Trophoblast cell (in vitro differentiated cells and primary cell): ENCODE measurements at regions not wholly inside any gene's neighbourhood (a gene's known extent, or its start where the extent isn't known, plus 50 kb on each side); places are given as distances from the start of the nearest gene placed in this dataset.

Experiments
- DNase-seq, 2 donors: peaks; one replicate each; pipeline ENCODE4 v3.0.0-alpha.2; 2016
- H2AFZ ChIP-seq: 2 replicates; pipeline ENCODE4 v1.6.1; 2013; ENCODE audit warnings: low read length, moderate library complexity, mild to moderate bottlenecking; ENCODE audit not compliant: insufficient read depth, poor library complexity
- H2AK5ac ChIP-seq: 2 replicates; pipeline ENCODE4 v1.6.1; 2013; ENCODE audit warnings: mild to moderate bottlenecking, low read length
- H2BK120ac ChIP-seq: 2 replicates; pipeline ENCODE4 v1.6.1; 2013; ENCODE audit warnings: low read length, mild to moderate bottlenecking, moderate library complexity; ENCODE audit not compliant: insufficient read depth, poor library complexity
- H2BK12ac ChIP-seq: 2 replicates; pipeline ENCODE4 v1.6.1; 2013; ENCODE audit warnings: mild to moderate bottlenecking, low read length, moderate library complexity
- H2BK5ac ChIP-seq: 2 replicates; pipeline ENCODE4 v1.6.1; 2013; ENCODE audit warnings: low read length, low read depth, moderate library complexity, mild to moderate bottlenecking; ENCODE audit not compliant: poor library complexity
- H3K14ac ChIP-seq: 2 replicates; pipeline ENCODE4 v1.6.1; 2013; ENCODE audit warnings: mild to moderate bottlenecking, low read length
- H3K18ac ChIP-seq: 2 replicates; pipeline ENCODE4 v1.6.1; 2013; ENCODE audit warnings: mild to moderate bottlenecking, low read length
- H3K23ac ChIP-seq: 2 replicates; pipeline ENCODE4 v1.6.1; 2013; ENCODE audit warnings: low read length
- H3K27ac ChIP-seq: 2 replicates; pipeline ENCODE4 v1.5.1; 2013; ENCODE audit warnings: low read depth, mild to moderate bottlenecking, inconsistent platforms, low read length, moderate library complexity
- H3K27me3 ChIP-seq: 2 replicates; pipeline ENCODE4 v1.6.1; 2013; ENCODE audit warnings: inconsistent platforms, mild to moderate bottlenecking, low read length, moderate library complexity; ENCODE audit not compliant: insufficient read depth
- H3K36me3 ChIP-seq, 2 experiments: 1 replicate in 1 of 2; 2 replicates in 1 of 2; pipeline ENCODE4 v1.6.1; 2013; ENCODE audit warnings: low read length in 2 of 2, mild to moderate bottlenecking in 2 of 2, moderate library complexity in 1 of 2; ENCODE audit not compliant: insufficient read depth in 2 of 2, control insufficient read depth in 1 of 2
- H3K4ac ChIP-seq: 2 replicates; pipeline ENCODE4 v1.6.1; 2013; ENCODE audit warnings: low read depth, mild to moderate bottlenecking, low read length, moderate library complexity
- H3K4me1 ChIP-seq, 2 experiments: 1 replicate in 1 of 2; 2 replicates in 1 of 2; pipeline ENCODE4 v1.6.1; 2013; ENCODE audit warnings: low read length in 2 of 2, mild to moderate bottlenecking in 2 of 2, moderate library complexity in 1 of 2; ENCODE audit not compliant: insufficient read depth in 2 of 2, control insufficient read depth in 1 of 2
- H3K4me2 ChIP-seq: 2 replicates; pipeline ENCODE4 v1.6.1; 2013; ENCODE audit warnings: inconsistent platforms, mild to moderate bottlenecking, low read length, moderate library complexity
- H3K4me3 ChIP-seq: 2 replicates; pipeline ENCODE4 v1.5.1; 2013; ENCODE audit warnings: mild to moderate bottlenecking, low read depth, low read length, inconsistent platforms
- H3K79me1 ChIP-seq: one replicate; pipeline ENCODE4 v1.6.1; 2013; ENCODE audit warnings: low read length
- H3K79me2 ChIP-seq: 2 replicates; pipeline ENCODE4 v1.6.1; 2013; ENCODE audit warnings: low read length, mild to moderate bottlenecking; ENCODE audit not compliant: control insufficient read depth, insufficient read depth, poor library complexity
- H3K9ac ChIP-seq: 2 replicates; pipeline ENCODE4 v1.6.1; 2013; ENCODE audit warnings: mild to moderate bottlenecking, low read length
- H3K9me3 ChIP-seq: 2 replicates; pipeline ENCODE4 v1.6.1; 2013; ENCODE audit warnings: low read depth, mild to moderate bottlenecking, control low read depth, inconsistent platforms, low read length; ENCODE audit not compliant: insufficient read depth
- H4K12ac ChIP-seq: 2 replicates; pipeline ENCODE4 v1.6.1; 2013; ENCODE audit warnings: low read depth, mild to moderate bottlenecking, low read length, moderate library complexity
- H4K8ac ChIP-seq: 2 replicates; pipeline ENCODE4 v1.6.1; 2013; ENCODE audit warnings: low read depth, mild to moderate bottlenecking, low read length, moderate library complexity
- H4K91ac ChIP-seq: one replicate; pipeline ENCODE4 v1.6.1; 2013; ENCODE audit warnings: low read depth, mild to moderate bottlenecking, low read length, moderate library complexity
- WGBS: extraction: QIAGEN DNeasy Blood & Tissue Kit; methylation state at CpG from one replicate; pipeline ENCODE4 v1.1.7; 2013; ENCODE audit warnings: missing lambda C conversion rate; ENCODE audit not compliant: insufficient read length, insufficient coverage; ENCODE audit errors: extremely low coverage; 5-methylcytosine and 5-hydroxymethylcytosine counted together

DNA sequence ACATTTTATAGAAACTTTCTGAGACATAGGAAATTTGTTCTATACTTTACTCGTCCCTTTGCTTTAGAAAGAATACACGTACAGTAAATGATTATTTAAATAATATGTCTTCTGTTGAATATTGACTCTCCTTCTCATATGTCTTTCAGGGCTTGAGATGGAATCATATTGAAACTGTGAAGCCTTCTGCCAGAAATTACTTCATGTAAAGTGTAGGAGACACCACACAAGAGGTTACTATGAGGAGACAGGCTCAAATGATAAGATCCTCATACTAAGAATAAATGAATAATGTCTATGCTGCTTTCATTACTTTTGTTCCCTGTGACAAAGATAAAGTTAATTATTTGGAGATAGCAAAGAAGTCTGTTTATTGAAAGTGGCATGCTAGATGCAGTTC lies 1240.3 kb upstream of the MAP3K7 start:
- Histone ChIP-seq H3K18ac (no peak overlapping the region), H4K12ac (no peak overlapping the region), H3K4me2 (no peak overlapping the region), H2AFZ (no peak overlapping the region), H2AK5ac (no peak overlapping the region), H3K27me3 (no peaks in the 10 kb centered on the region), H3K4me3 (no peak overlapping the region), H3K9me3 (no peaks in the 10 kb centered on the region), H3K23ac (no peak overlapping the region), H3K14ac (no peak overlapping the region), H3K4ac (no peak overlapping the region), H2BK12ac (no peak overlapping the region), H3K4me1 (no peaks in the 10 kb centered on the region), H4K91ac (no peak overlapping the region), H3K79me2 (no peaks in the 10 kb centered on the region), H3K27ac (no peak overlapping the region), H4K8ac (no peak overlapping the region), H3K9ac (no peak overlapping the region), H3K79me1 (no peaks in the 10 kb centered on the region), H2BK5ac (no peak overlapping the region), H2BK120ac (no peak overlapping the region), H3K36me3 (no peaks in the 10 kb centered on the region)
- WGBS: no CpG with 5 or more reads among the region's 2 CpGs
- no peak for DNase-seq

DNA sequence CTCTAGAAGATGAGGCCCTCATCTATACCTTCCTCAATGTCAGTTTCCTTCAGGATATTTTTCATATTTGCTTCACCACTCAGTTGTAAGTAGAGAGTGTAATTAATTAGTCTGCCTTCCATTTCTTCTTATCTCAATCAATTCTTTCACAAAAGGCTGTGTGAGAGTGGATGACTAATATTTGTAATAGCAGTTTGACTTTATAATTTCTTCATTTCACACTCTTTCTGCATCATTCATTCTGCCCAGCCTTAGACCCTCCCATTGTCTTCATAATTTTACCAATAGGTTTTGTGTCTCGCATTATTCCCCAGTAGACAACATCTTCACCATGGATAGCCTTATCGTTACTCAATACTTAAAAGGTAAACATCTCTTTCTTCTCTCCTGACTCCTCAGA lies 1239.3 kb upstream of the MAP3K7 start:
- Histone ChIP-seq H3K4ac (no peak overlapping the region), H3K79me1 (no peaks in the 10 kb centered on the region), H3K79me2 (no peaks in the 10 kb centered on the region), H3K4me2 (no peak overlapping the region), H2AFZ (no peak overlapping the region), H3K9me3 (no peaks in the 10 kb centered on the region), H2BK12ac (no peak overlapping the region), H3K27me3 (no peaks in the 10 kb centered on the region), H3K23ac (no peak overlapping the region), H3K27ac (no peak overlapping the region), H4K8ac (no peak overlapping the region), H3K4me3 (no peak overlapping the region), H3K18ac (no peak overlapping the region), H2BK120ac (no peak overlapping the region), H3K36me3 (no peaks in the 10 kb centered on the region), H2AK5ac (no peak overlapping the region), H3K14ac (no peak overlapping the region), H2BK5ac (no peak overlapping the region), H3K9ac (no peak overlapping the region), H3K4me1 (no peaks in the 10 kb centered on the region), H4K12ac (no peak overlapping the region), H4K91ac (no peak overlapping the region)
- WGBS: no CpG with 5 or more reads among the region's 2 CpGs
- no peak for DNase-seq

DNA sequence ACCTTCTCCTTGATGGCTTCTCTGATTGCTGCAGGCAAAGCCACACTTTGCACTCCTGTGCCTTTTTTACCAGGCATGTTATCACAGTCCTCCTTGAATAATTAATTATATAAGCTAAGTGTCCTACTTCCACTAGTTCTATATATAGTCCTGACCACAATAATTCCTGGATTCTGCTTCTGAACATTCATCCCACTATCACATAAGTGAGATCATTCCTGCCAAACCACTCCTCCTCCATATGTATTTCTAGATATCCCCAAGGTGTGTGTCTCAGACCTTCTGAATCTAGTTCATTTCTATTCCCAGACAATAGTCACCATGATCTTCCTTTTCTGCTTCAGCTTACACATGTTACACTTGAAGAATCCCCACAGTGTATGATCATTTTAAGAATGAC lies 1237.5 kb upstream of the MAP3K7 start:
- no peak overlapping the region for H2BK120ac ChIP-seq
- H3K9me3 ChIP-seq: no peaks in the 10 kb centered on the region
- no peaks in the 10 kb centered on the region for H3K79me1 ChIP-seq
- H3K4ac ChIP-seq: no peak overlapping the region
- H3K4me1 ChIP-seq: no peaks in the 10 kb centered on the region
- H4K91ac ChIP-seq: no peak overlapping the region
- H2BK12ac ChIP-seq: no peak overlapping the region
- H3K18ac ChIP-seq: no peak overlapping the region
- H3K27me3 ChIP-seq: no peaks in the 10 kb centered on the region
- H4K8ac ChIP-seq: no peak overlapping the region
- H3K14ac ChIP-seq: no peak overlapping the region
- no peak overlapping the region for H3K27ac ChIP-seq
- no peak overlapping the region for H4K12ac ChIP-seq
- no peak overlapping the region for H3K4me3 ChIP-seq
- H2BK5ac ChIP-seq: no peak overlapping the region
- H2AK5ac ChIP-seq: no peak overlapping the region
- no peak for DNase-seq
- no peak overlapping the region for H2AFZ ChIP-seq
- H3K79me2 ChIP-seq: no peaks in the 10 kb centered on the region
- H3K4me2 ChIP-seq: no peak overlapping the region
- H3K23ac ChIP-seq: no peak overlapping the region
- no peaks in the 10 kb centered on the region for H3K36me3 ChIP-seq
- H3K9ac ChIP-seq: no peak overlapping the region

DNA sequence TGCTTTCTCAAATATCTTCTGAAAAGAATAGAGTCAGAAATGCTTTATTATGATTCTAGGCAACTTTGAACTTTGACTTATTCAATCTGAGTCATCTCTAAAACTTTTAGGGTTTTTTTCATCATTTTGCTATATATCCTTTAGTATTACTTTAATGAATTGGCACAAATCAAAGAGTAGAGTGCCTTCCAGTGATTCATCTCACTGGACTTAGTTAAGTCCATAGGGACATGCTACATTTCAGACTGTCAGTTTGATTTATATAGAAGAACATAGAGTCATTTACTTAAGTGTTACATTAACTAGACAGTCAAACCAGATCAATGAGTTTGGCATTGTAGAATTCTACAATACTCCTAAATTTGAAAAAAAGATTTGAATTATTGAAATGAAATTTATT lies 1235.7 kb upstream of the MAP3K7 start:
- Histone ChIP-seq H3K9ac (no peak overlapping the region), H3K36me3 (no peaks in the 10 kb centered on the region), H3K9me3 (no peaks in the 10 kb centered on the region), H2AFZ (no peak overlapping the region), H3K4me2 (no peak overlapping the region), H4K8ac (no peak overlapping the region), H2AK5ac (no peak overlapping the region), H3K4ac (no peak overlapping the region), H3K14ac (no peak overlapping the region), H3K4me3 (no peak overlapping the region), H4K91ac (no peak overlapping the region), H3K27ac (no peak overlapping the region), H3K4me1 (no peaks in the 10 kb centered on the region), H3K79me1 (no peaks in the 10 kb centered on the region), H3K23ac (no peak overlapping the region), H2BK120ac (no peak overlapping the region), H2BK5ac (no peak overlapping the region), H3K27me3 (no peaks in the 10 kb centered on the region), H3K18ac (no peak overlapping the region), H4K12ac (no peak overlapping the region), H2BK12ac (no peak overlapping the region), H3K79me2 (no peaks in the 10 kb centered on the region)
- DNase-seq: no peak

DNA sequence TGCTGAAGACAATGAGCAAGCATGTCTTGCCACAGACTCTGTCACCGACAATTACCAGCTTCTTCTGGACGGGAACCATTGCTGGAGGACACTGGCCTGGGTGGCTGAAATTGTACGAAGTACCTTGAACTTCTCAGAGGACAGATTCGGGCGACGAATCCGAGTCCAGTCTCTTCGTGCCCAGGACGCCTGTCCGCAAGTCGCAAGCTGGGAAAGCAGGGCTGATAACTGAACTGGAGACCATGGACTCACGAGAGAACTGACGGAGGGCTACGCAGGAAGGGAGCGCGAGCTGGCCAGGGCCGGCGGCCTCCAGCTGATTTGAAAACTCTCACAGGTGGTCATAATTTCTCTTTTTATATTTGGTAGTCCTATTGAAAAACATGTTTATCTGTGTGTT lies 1229.5 kb upstream of the MAP3K7 start:
- Histone ChIP-seq H3K9me3 (no peaks in the 10 kb centered on the region), H3K4me2 (no peak overlapping the region), H3K9ac (no peak overlapping the region), H3K27ac (no peak overlapping the region), H3K27me3 (no peaks in the 10 kb centered on the region), H3K18ac (no peak overlapping the region), H3K4me1 (no peaks in the 10 kb centered on the region), H3K79me1 (no peaks in the 10 kb centered on the region), H2BK120ac (no peak overlapping the region), H3K14ac (no peak overlapping the region), H3K36me3 (no peaks in the 10 kb centered on the region), H2BK5ac (no peak overlapping the region), H4K12ac (no peak overlapping the region), H3K79me2 (no peaks in the 10 kb centered on the region), H2BK12ac (no peak overlapping the region), H2AFZ (no peak overlapping the region), H3K4me3 (no peak overlapping the region), H2AK5ac (no peak overlapping the region), H4K8ac (no peak overlapping the region), H3K4ac (no peak overlapping the region), H4K91ac (no peak overlapping the region), H3K23ac (no peak overlapping the region)
- no CpG with 5 or more reads among the region's 18 CpGs for WGBS
- no peak for DNase-seq
